Vagina (tissue), 2 donors: ENCODE measurements at regions not wholly inside any gene's neighbourhood (a gene's known extent, or its start where the extent isn't known, plus 50 kb on each side); places are given as distances from the start of the nearest gene placed in this dataset.

ENCODE experiments used
- CTCF ChIP-seq, 3 experiments: fragments of 450-650 bp in 2 of 3; fragments of 200-600 bp in 1 of 3; sonication (generic) in 1 of 3; IDR thresholded peaks; one replicate each; pipeline ENCODE4 v1.5.1; 2017 to 2019; ENCODE audit warnings: antibody characterized with exemption in 3 of 3, mild to moderate bottlenecking in 2 of 3, moderate library complexity in 2 of 3
- POLR2A ChIP-seq, 2 donors: fragments of 450-650 bp; IDR thresholded peaks; one replicate each; pipeline ENCODE4 v1.6.1; 2017; ENCODE audit warnings: antibody characterized with exemption in 2 of 2, mild to moderate bottlenecking in 2 of 2, moderate library complexity in 2 of 2
- POLR2AphosphoS5 ChIP-seq, 2 donors: sonication (generic); formaldehyde crosslinking; IDR thresholded peaks; one replicate each; pipeline ENCODE4 v1.9.0; 2017; ENCODE audit warnings: antibody characterized with exemption in 2 of 2, mild to moderate bottlenecking in 2 of 2, low read depth in 1 of 2; ENCODE audit not compliant: insufficient read depth in 1 of 2

DNA sequence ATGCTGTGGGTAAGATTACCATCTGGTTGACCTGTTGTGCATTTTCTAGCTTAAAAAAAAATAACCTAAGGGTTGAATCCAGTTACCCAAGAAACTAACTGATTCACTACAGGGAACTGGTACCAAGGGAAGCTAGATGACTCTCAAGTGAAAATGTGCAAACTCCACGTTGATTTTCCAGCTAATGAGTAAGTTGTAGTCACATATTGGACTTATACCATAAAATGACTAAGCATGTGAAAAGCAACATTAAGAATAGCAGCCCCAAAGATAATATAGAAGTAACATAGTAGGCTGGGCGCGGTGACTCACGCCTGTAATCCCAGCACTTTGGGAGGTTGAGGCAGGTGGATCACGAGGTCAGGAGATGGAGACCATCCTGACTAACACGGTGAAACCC lies 270.9 kb downstream of the SPRY1 start:
- TF ChIP-seq CTCF (IDR thresholded peaks at IDR 0.05), result no peak
- TF ChIP-seq POLR2A (IDR thresholded peaks at IDR 0.05), result no peak
- no peak for TF ChIP-seq POLR2AphosphoS5 (IDR thresholded peaks at IDR 0.05; ENCODE audit: insufficient read depth in 1 of 2, low read depth in 1 of 2)
